Panc1 (cell line): ENCODE measurements at regions not wholly inside any gene's neighbourhood (a gene's known extent, or its start where the extent isn't known, plus 50 kb on each side); places are given as distances from the start of the nearest gene placed in this dataset.

Experiments used
- ATAC-seq: fragments of 200-7000 bp; cut with Tn5 transposase; 2 replicates; pipeline ENCODE4 v1.9.1; 2020; ENCODE audit warnings: mild to moderate bottlenecking, moderate library complexity
- BruUV-seq: library from RNA; stranded (reverse); fragments of 400-500 nt; replicated peaks from 2 replicates; lab custom pipeline; 2021; lab: Mats Ljungman, UMichigan
- CTCF ChIA-PET: fragments of 300-600 bp; sonication (Branson Sonifier 250); formaldehyde crosslinking; loops from one replicate; lab custom pipeline; 2022; ENCODE audit warnings: antibody characterized with exemption; lab: Charles Lee
- POLR2A ChIA-PET: fragments of 300-600 bp; sonication (Branson Sonifier 250); formaldehyde crosslinking; loops from one replicate; lab custom pipeline; 2022; ENCODE audit warnings: antibody characterized with exemption; lab: Charles Lee
- DNase-seq: peaks from one replicate; pipeline ENCODE4 v3.0.0-alpha.2; 2010; ENCODE audit warnings: low read depth, low spot score
- H3K27ac ChIP-seq: 2 replicates; pipeline ENCODE4 v1.5.1; 2011; ENCODE audit warnings: mild to moderate bottlenecking, low read length, inconsistent platforms
- H3K27me3 ChIP-seq: fragments of 200-500 bp; sonication (Bioruptor generic); 2 replicates; pipeline ENCODE4 v1.6.0; 2014; ENCODE audit warnings: low read length, inconsistent platforms; ENCODE audit not compliant: control insufficient read depth, insufficient read depth
- H3K36me3 ChIP-seq: fragments of 200-500 bp; sonication (Bioruptor generic); 2 replicates; pipeline ENCODE4 v1.5.1; 2014; ENCODE audit warnings: inconsistent platforms, mild to moderate bottlenecking, low read length, moderate library complexity; ENCODE audit not compliant: control insufficient read depth, insufficient read depth
- H3K4me1 ChIP-seq: 2 replicates; pipeline ENCODE4 v1.5.1; 2011; ENCODE audit warnings: inconsistent platforms, mild to moderate bottlenecking, low read length, moderate library complexity; ENCODE audit not compliant: control insufficient read depth, insufficient read depth
- H3K4me3 ChIP-seq, 2 experiments: 2 replicates each; pipeline ENCODE4 v1.5.1; 2011 to 2012; ENCODE audit warnings: low read depth in 2 of 2, low read length in 2 of 2, mild to moderate bottlenecking in 2 of 2, inconsistent platforms in 1 of 2, moderate library complexity in 1 of 2
- H3K9me3 ChIP-seq: fragments of 200-500 bp; sonication (Bioruptor generic); 2 replicates; pipeline ENCODE4 v1.5.1; 2014; ENCODE audit warnings: low read depth, mild to moderate bottlenecking, inconsistent platforms, low read length, moderate library complexity; ENCODE audit not compliant: control insufficient read depth, insufficient read depth
- POLR2AphosphoS5 ChIP-seq: IDR thresholded peaks from 2 replicates; pipeline ENCODE4 v1.6.1; 2012; ENCODE audit warnings: mild to moderate bottlenecking, low read depth, low read length, moderate library complexity
- REST ChIP-seq, 2 experiments: IDR thresholded peaks; 2 replicates each; pipeline ENCODE4 v1.6.1; 2011 to 2012; ENCODE audit warnings: low read depth in 2 of 2, control low read depth in 1 of 2, low read length in 1 of 2, mild to moderate bottlenecking in 1 of 2, moderate library complexity in 1 of 2; ENCODE audit not compliant: insufficient read depth in 1 of 2
- SIN3A ChIP-seq: IDR thresholded peaks from 2 replicates; pipeline ENCODE4 v1.6.1; 2012; ENCODE audit warnings: low read depth, mild to moderate bottlenecking, low read length, moderate library complexity, borderline replicate concordance; ENCODE audit not compliant: insufficient read depth
- TCF7L2 ChIP-seq: IDR thresholded peaks from 2 replicates; pipeline ENCODE4 v1.6.1; 2011; ENCODE audit warnings: mild to moderate bottlenecking, low read depth, low read length, inconsistent platforms
- in situ Hi-C: cut with HindIII; loops from 2 replicates; pipeline ENCODE4 v1.10.0; 2016; ENCODE audit warnings: low sequenced_read_pairs, low pct_unique_long_range_greater_than_20kb
- intact Hi-C: fragments of 100-400 bp; cut with micrococcal nuclease; formaldehyde crosslinking; loops from one replicate; pipeline ENCODE4 v1.10.0; 2022; ENCODE audit not compliant: unreplicated experiment
- TF ChIP-seq, protein P1 (sequence below): fragments of 450-650 bp; IDR thresholded peaks from 2 replicates; pipeline ENCODE4 v1.5.1; 2017; ENCODE audit warnings: mild to moderate bottlenecking

DNA sequence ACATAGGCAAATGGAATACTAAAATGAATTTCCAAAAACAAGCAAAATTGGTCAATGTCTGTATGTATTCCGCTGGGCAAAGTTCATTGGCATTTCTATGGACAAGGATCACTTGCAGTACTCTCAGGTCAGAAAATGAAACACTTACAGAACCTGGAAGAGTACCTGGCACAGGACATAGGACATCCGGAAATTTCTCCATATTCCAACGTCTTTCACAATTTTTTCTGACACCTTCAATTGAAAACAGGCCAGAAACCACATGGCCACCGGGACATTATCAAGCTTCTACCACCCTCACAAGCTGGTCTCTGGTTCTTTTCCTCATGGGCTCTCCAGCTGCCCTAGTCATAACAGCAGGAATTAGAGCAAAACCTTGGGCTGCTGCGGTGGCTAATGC is 96.9 kb upstream of the MSH6 start:
- no peak for ATAC-seq
- no TSS peak for BruUV-seq
- no peaks in the 10 kb centered on the region for H3K4me1 ChIP-seq
- H3K27ac ChIP-seq: no peak overlapping the region
- DNase-seq: no peak
- H3K36me3 ChIP-seq: no peaks in the 10 kb centered on the region
- TF ChIP-seq POLR2AphosphoS5 (no peak), REST (IDR thresholded peaks at IDR 0.05; ENCODE audit: insufficient read depth in 1 of 2, low read depth in 2 of 2, low read length in 1 of 2) (no peak), TCF7L2 (no peak), SIN3A (no peak)
- TF ChIP-seq, protein P1, sequence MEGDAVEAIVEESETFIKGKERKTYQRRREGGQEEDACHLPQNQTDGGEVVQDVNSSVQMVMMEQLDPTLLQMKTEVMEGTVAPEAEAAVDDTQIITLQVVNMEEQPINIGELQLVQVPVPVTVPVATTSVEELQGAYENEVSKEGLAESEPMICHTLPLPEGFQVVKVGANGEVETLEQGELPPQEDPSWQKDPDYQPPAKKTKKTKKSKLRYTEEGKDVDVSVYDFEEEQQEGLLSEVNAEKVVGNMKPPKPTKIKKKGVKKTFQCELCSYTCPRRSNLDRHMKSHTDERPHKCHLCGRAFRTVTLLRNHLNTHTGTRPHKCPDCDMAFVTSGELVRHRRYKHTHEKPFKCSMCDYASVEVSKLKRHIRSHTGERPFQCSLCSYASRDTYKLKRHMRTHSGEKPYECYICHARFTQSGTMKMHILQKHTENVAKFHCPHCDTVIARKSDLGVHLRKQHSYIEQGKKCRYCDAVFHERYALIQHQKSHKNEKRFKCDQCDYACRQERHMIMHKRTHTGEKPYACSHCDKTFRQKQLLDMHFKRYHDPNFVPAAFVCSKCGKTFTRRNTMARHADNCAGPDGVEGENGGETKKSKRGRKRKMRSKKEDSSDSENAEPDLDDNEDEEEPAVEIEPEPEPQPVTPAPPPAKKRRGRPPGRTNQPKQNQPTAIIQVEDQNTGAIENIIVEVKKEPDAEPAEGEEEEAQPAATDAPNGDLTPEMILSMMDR: no peak
- POLR2A ChIA-PET: no interaction called here
- intact Hi-C loops (no loop called here), in situ Hi-C loops (no loop called here)
- no peaks in the 10 kb centered on the region for H3K9me3 ChIP-seq
- CTCF ChIA-PET: no interaction called here
- H3K4me3 ChIP-seq: no peak overlapping the region
- no peaks in the 10 kb centered on the region for H3K27me3 ChIP-seq

DNA sequence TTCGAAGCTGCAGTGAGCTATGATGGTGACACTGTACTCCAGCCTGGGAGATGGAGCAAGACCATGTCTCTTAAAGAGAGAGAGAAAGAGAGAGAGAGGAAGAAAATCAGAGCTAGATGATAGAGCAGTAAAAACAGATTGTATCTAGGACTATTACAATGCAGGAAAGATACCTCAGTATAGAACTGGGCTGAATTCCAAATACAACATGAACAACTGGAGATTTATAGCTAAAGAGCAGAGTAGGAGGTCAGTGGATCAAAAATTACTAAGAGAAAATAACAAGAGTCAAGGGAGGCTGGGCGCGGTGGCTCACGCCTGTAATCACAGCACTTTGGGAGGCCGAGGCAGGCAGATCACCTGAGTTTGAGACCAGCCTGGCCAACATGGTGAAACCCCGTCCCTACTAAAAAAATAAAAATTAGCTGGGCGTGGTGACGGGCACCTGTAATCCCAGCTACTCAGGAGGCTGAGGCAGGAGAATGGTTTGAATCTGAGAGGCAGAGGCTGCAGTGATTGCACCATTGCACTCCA is 100.7 kb upstream of the MSH6 start:
- no peak overlapping the region for H3K27ac ChIP-seq
- no peak for TF ChIP-seq TCF7L2
- TF ChIP-seq, protein P1: no peak
- TF ChIP-seq SIN3A: no peak
- TF ChIP-seq POLR2AphosphoS5: no peak
- no peak for TF ChIP-seq REST (IDR thresholded peaks at IDR 0.05; ENCODE audit: insufficient read depth in 1 of 2, low read depth in 2 of 2, low read length in 1 of 2)
- H3K27me3 ChIP-seq: no peaks in the 10 kb centered on the region
- ATAC-seq (no peak), DNase-seq (no peak)
- H3K36me3 ChIP-seq: no peaks in the 10 kb centered on the region
- CTCF ChIA-PET: interaction anchor here (0.7 kb wide), 1 partner anchor 77 kb away, joined by 3 read pairs; no protein-coding TSS in a partner anchor
- intact Hi-C loops: no loop called here
- H3K4me1 ChIP-seq: no peaks in the 10 kb centered on the region
- no peaks in the 10 kb centered on the region for H3K9me3 ChIP-seq
- in situ Hi-C loops: no loop called here
- POLR2A ChIA-PET: no interaction called here
- H3K4me3 ChIP-seq: no peak overlapping the region
- BruUV-seq: no TSS peak
